MM.1S (cell line): ENCODE measurements at regions not wholly inside any gene's neighbourhood (a gene's known extent, or its start where the extent isn't known, plus 50 kb on each side); places are given as distances from the start of the nearest gene placed in this dataset.
A peak's percentile ranks its signal among the peaks of the same experiment; 100 is the strongest.

Experiments used
- DNase-seq: peaks from one replicate; pipeline ENCODE4 v3.0.0-alpha.2; 2015
- H2AFZ ChIP-seq: fragments of 300-600 bp; sonication (generic); 2 replicates; pipeline ENCODE4 v1.6.0; 2016; ENCODE audit warnings: antibody characterized with exemption, low read length
- H3F3A ChIP-seq: fragments of 300-600 bp; sonication (generic); 2 replicates; pipeline ENCODE4 v1.6.1; 2016; ENCODE audit warnings: mild to moderate bottlenecking, antibody characterized with exemption, low read length, moderate library complexity, mixed read lengths; ENCODE audit not compliant: insufficient read depth
- H3K27ac ChIP-seq: fragments of 300-600 bp; sonication (generic); 2 replicates; pipeline ENCODE4 v1.5.1; 2016; ENCODE audit warnings: mild to moderate bottlenecking, low read length
- H3K27me3 ChIP-seq: fragments of 300-600 bp; sonication (generic); replicated peaks from 2 replicates; pipeline ENCODE4 v1.6.0; 2016; ENCODE audit warnings: low read length; ENCODE audit not compliant: insufficient read depth
- H3K36me3 ChIP-seq: fragments of 300-600 bp; sonication (generic); replicated peaks from 2 replicates; pipeline ENCODE4 v1.6.1; 2016; ENCODE audit warnings: mild to moderate bottlenecking, low read length, mixed read lengths; ENCODE audit not compliant: insufficient read depth
- H3K4me1 ChIP-seq: fragments of 300-600 bp; sonication (generic); 2 replicates; pipeline ENCODE4 v1.6.1; 2016; ENCODE audit warnings: low read length, mixed read lengths
- H3K4me2 ChIP-seq: fragments of 300-600 bp; sonication (generic); 2 replicates; pipeline ENCODE4 v1.6.0; 2016; ENCODE audit warnings: low read depth, low read length
- H3K4me3 ChIP-seq: fragments of 300-600 bp; sonication (generic); 2 replicates; pipeline ENCODE4 v1.5.1; 2016; ENCODE audit warnings: low read length, mixed read lengths
- H3K79me2 ChIP-seq: fragments of 300-600 bp; sonication (generic); 2 replicates; pipeline ENCODE4 v1.6.1; 2016; ENCODE audit warnings: mixed run types, low read length, mixed read lengths
- H3K9ac ChIP-seq: fragments of 300-600 bp; sonication (generic); 2 replicates; pipeline ENCODE4 v1.6.1; 2016; ENCODE audit warnings: low read length, mixed read lengths
- H3K9me2 ChIP-seq: fragments of 300-600 bp; sonication (generic); replicated peaks from 2 replicates; pipeline ENCODE4 v1.6.1; 2016; ENCODE audit warnings: mild to moderate bottlenecking, low read length, mixed read lengths; ENCODE audit not compliant: insufficient read depth
- H3K9me3 ChIP-seq: fragments of 300-600 bp; sonication (generic); replicated peaks from 2 replicates; pipeline ENCODE4 v1.6.1; 2016; ENCODE audit warnings: mild to moderate bottlenecking, low read length, mixed read lengths; ENCODE audit not compliant: insufficient read depth
- H4K20me1 ChIP-seq: fragments of 300-600 bp; sonication (generic); 2 replicates; pipeline ENCODE4 v1.6.1; 2016; ENCODE audit warnings: mild to moderate bottlenecking, low read length, moderate library complexity, mixed read lengths; ENCODE audit not compliant: insufficient read depth
- CTCF ChIP-seq: fragments of 300-600 bp; sonication (generic); IDR thresholded peaks from 2 replicates; pipeline ENCODE4 v1.5.1; 2016; ENCODE audit warnings: antibody characterized with exemption, low read length, mixed read lengths
- EZH2 ChIP-seq: fragments of 300-600 bp; sonication (generic); optimal IDR thresholded peaks from 2 replicates; pipeline ENCODE3; 2017; ENCODE audit warnings: low read depth, mild to moderate bottlenecking, antibody characterized with exemption, low read length, mixed read lengths
- EZH2phosphoT487 ChIP-seq: fragments of 300-600 bp; sonication (generic); IDR thresholded peaks from 2 replicates; pipeline ENCODE4 v1.6.1; 2018; ENCODE audit warnings: antibody characterized with exemption, low read length

GRCh38 chr14:42628602-42629001, 1021.9 kb downstream of the LRFN5 start:
- Histone ChIP-seq H2AFZ (no peak overlapping the region), H3K27me3 (no peaks in the 10 kb centered on the region), H3K4me3 (no peak overlapping the region), H3K4me2 (no peak overlapping the region), H3K9me2 (no peaks in the 10 kb centered on the region), H4K20me1 (no peaks in the 10 kb centered on the region), H3K27ac (no peak overlapping the region), H3K79me2 (no peaks in the 10 kb centered on the region), H3F3A (no peaks in the 10 kb centered on the region), H3K4me1 (no peaks in the 10 kb centered on the region), H3K36me3 (no peaks in the 10 kb centered on the region), H3K9ac (no peak overlapping the region), H3K9me3 (no peaks in the 10 kb centered on the region)
- peak; percentile 9 for DNase-seq
- TF ChIP-seq CTCF = no peak

- Histone ChIP-seq H3K9me2 (no peaks in the 10 kb centered on the region), H2AFZ (no peak overlapping the region), H3K27ac (no peak overlapping the region), H3K79me2 (no peaks in the 10 kb centered on the region), H3K4me3 (no peak overlapping the region), H4K20me1 (no peaks in the 10 kb centered on the region), H3K4me2 (no peak overlapping the region), H3K36me3 (no peaks in the 10 kb centered on the region), H3K9me3 (no peaks in the 10 kb centered on the region), H3K4me1 (no peaks in the 10 kb centered on the region), H3K27me3 (no peaks in the 10 kb centered on the region), H3K9ac (no peak overlapping the region), H3F3A (no peaks in the 10 kb centered on the region)
- no peak for DNase-seq
- TF ChIP-seq EZH2 (no peak), CTCF (no peak), EZH2phosphoT487 (no peak)
These were observed 1020.3 kb downstream of the LRFN5 start for GRCh38 chr14:42626986-42627385.

GRCh38 chr14:42624980-42625761, 1018.5 kb downstream of the LRFN5 start:
- no peaks in the 10 kb centered on the region for H3K9me3 ChIP-seq
- no peak overlapping the region for H3K27ac ChIP-seq
- no peak for DNase-seq
- H3F3A ChIP-seq = no peaks in the 10 kb centered on the region
- no peak overlapping the region for H3K4me3 ChIP-seq
- TF ChIP-seq EZH2 (no peak), CTCF (no peak), EZH2phosphoT487 (no peak)
- H3K79me2 ChIP-seq = no peaks in the 10 kb centered on the region
- no peaks in the 10 kb centered on the region for H3K36me3 ChIP-seq
- no peak overlapping the region for H3K4me2 ChIP-seq
- no peaks in the 10 kb centered on the region for H3K4me1 ChIP-seq
- no peak overlapping the region for H2AFZ ChIP-seq
- no peak overlapping the region for H3K9ac ChIP-seq
- H4K20me1 ChIP-seq = no peaks in the 10 kb centered on the region
- no peaks in the 10 kb centered on the region for H3K9me2 ChIP-seq
- no peaks in the 10 kb centered on the region for H3K27me3 ChIP-seq
